ENCODE measurements at regions not wholly inside any gene's neighbourhood (a gene's known extent, or its start where the extent isn't known, plus 50 kb on each side); places are given as distances from the start of the nearest gene placed in this dataset.

DNA sequence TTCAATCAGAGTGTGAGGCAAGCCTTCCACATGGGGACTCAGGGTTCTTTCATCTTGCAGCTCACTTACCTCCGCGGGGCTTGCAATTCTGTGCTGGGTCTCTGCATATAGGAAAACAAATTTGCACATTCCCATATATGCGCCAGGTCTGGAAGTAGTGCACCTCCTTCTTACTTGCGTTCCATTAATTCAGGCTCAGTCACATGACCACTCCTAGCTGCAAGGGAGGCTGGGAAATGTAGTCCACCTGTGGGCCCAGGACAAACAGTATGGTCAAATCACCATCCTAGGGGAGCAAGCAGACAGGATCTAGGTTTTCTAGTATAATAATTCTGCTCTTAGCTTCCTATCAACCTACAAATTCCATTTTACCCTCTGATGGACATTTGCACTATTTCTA is 160.4 kb downstream of the AACS start:
- DNase-seq (ENCODE audit: low read depth): no peak

DNA sequence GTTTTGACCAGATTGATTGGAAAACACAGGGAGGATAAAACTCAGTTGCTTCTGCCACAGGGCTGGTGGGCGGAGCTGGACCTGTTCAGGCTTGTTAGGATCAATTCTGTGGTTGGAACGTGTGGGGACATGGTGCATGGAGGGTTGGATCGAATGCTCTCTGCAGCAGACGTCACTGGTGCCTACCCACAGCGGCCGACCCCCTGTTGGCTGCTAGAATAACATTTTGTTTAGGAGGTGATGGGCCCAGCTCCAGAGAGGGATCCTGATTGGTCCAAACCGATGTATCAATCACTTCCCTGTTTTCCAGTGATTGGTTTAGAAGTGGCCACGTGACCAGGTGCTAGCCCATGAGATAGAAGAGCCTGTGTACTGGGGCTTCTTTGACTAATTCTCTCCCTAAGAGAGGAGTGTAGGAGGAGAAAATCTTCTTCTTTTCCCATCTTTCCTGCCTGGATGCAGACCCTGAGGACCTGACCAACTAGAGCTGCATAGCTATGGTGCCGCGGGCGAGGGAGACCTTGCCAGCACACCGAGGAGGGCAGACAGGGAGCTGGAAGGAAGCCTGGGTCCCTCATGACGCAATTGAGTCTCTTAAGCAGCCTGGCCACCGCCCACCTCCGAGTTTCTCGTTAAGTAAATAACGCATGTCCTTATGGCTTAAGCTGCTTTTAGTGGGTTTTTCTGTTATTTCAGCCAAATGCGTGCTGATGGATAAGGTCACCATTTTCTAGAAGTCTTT is 163.5 kb downstream of the AACS start:
- no peak for DNase-seq (ENCODE audit: low read depth)

DNA sequence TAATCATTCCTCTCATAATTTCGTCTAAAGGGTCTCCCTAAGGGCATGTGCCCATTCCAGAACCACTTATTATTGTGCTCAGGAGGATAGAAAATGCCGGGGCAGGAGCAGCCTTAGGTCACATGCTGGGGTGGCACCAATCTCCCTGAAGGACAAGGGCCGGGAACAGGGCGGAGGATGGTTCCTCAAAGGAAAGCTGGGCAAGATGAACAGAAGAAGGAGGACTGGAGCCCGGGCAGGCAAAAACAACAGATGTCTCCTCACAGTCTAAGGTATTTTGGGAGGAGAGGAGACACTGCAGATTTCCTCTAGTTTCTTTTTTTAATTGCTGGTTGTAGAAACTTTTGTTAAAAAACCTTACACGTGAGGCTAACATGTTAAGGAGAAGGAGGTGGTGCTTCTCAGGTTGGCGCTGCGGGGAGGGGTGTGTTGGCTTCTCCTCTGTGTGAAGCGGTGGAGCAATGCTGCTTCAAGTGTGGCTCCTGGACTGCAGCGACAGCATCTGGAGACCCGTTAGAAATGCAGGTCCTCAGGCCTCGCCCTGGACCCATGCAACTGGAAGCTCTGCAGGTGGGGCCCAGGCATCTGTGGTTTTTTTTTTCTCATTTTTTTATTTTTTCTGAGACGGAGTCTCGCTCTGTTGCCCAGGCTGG is 164.8 kb downstream of the AACS start:
- DNase-seq (ENCODE audit: low read depth): no peak

DNA sequence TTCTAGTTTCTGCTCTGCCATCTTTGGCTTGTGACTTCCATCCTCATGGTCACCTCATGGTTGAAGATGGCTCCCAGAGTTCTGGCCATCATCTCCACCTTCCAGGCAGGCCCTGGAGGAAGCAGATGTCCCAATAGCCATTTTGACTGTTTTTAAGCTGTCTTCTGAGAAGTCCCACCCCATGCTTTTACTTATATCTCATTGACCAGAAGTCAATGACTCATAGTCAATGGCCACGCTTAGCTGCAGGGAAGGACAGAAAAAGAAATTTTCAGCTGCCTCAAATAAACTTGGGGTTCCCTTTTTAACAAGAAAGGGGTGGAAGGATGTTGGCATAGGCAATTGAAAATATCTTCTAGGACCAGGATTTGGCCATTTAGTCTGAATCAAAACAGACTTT is 168.1 kb downstream of the AACS start:
- no peak for DNase-seq (ENCODE audit: low read depth)

DNA sequence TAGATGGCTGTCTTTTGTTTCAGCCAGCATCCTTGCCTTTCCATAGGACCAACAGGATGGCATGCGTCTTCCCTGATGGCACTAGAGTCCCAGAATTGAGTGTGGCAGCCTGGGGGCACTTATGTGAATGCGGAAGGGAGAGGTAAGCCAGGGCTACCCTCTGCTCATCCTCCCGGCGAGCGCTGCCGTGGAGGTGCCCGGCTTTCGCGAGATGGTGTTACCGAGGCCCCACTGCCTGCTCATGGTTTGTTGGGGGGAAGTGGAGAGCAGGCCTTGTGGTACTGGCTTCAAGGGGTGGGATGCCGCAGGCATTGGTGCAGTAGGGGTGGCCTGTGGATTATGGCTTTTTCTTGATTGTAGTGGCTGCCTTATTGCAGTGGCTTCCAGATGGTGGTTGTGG is 174.3 kb downstream of the AACS start:
- no peak for DNase-seq (ENCODE audit: low read depth)

DNA sequence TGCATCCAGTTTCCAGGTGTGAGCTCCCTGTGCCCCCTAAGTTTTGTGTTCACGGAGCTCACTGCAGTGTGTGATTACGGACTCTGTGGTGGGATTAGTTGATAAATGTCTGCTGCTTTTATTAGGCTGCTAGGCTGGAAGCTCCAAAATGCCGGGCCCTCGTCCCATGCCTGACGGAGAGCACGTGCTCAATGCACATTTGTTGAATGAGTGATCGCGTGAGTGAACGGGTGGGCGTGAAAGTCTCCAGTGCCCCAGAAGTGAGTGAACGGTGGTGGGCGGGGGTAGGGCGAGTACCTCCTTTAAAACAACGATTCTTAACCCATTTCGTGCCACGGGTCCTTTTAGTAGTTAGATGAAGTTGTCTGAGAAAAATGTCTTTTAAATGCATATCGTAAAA is 175.5 kb downstream of the AACS start:
- DNase-seq (ENCODE audit: low read depth): no peak

DNA sequence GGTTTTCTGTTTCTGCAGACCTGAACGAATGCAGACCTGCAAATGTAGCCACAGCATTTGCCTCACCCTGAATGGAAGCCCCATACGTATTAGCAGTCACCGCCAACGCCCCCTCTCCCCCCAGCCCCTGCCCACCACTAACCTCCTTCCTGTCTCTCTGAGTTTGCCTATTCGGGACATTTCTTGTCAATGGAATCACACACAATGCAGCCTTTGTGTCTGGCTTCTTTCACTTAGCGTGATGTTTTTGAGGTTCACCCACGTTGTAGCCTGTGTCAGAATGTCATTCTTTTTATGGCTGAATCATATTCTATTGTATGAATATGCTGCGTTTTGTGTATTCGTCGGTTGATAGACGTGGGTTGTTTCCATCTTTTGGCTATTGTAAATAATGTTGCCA is 178.6 kb downstream of the AACS start:
- no peak for DNase-seq (ENCODE audit: low read depth)

DNA sequence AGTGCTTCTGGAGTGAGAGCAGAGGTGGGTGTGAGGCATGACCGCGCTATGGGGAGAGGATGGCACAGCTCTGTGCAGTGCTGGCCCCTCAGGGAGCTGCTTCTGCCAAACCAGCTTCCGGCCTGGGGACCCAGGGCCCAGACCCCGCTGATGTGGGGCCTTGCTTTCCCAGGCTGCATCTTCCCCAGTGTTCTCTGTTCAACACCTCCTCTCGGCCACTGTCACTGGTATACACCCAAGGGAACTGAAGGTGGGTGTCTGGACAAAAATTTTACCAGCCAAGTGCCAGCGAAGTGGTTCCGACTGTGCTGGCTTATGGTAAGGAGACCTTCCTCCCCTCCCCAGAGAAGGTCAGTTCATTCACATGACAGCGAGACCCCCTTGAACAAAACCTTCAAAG is 179.1 kb downstream of the AACS start:
- DNase-seq (ENCODE audit: low read depth): no peak

DNA sequence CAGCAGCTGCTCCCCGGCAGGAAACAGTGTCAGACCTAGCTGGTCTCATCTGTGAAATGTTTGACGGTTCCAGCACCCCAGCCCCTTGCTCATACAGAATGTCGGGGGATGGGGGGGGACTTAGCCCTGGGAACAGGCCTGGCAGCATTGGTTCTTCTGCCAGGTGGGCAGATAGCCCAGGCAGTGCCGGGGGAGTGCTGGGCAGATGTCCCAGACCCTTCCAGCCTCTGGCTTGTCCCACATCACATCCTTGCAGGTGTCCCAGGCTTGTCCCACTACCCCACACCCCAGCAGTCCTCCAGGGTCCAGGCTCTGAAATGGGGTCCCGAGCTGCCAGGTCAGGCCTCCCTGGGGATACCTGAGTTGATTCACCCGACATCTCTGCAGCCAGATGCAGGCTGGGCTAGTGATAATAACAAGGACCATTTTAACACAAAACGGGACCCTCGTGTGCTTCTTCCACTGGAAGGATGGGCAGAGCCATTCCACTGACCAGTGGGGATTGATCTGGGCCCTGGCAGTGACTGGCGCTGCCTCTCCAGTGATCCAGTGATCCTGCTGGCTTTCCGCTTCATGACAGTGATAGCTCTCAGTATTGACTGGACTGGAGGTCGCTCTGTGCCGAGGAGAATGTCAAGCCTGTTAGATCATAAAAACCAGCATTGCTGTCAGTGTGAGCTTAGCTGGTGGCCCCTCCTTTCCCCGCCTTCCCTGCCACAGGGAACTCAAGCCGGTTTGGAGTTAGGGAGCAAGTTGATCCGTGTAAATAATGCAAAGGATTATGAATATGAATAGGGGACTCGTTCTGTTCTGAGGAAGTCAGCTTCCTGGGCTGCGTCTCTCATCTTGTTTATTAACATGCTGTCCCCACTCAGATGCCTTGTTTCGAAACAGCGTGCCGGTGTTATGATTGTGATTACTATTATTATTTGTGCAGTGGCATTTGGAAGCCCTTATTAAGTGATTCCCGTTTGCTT is 180.6 kb downstream of the AACS start:
- no peak for DNase-seq (ENCODE audit: low read depth)

DNA sequence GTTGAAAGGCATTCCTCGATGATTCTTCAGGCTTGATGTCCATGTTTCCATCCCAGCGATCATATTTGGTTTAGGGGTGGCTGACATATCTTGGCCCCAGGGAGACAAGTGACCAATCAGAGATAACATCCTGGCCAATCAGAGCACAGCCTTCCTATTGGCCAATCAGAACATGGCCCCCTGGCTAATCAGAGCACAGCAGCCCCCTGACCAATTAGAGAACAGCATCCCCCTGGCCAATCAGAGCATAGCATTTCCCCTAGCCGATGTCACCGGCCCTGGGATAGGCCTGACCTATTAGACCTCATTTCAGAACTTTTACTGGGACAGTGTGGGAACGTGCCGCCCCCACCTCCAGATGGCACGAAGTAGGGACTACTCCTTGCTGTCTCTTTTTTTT is 182.2 kb downstream of the AACS start:
- DNase-seq (ENCODE audit: low read depth): no peak

DNA sequence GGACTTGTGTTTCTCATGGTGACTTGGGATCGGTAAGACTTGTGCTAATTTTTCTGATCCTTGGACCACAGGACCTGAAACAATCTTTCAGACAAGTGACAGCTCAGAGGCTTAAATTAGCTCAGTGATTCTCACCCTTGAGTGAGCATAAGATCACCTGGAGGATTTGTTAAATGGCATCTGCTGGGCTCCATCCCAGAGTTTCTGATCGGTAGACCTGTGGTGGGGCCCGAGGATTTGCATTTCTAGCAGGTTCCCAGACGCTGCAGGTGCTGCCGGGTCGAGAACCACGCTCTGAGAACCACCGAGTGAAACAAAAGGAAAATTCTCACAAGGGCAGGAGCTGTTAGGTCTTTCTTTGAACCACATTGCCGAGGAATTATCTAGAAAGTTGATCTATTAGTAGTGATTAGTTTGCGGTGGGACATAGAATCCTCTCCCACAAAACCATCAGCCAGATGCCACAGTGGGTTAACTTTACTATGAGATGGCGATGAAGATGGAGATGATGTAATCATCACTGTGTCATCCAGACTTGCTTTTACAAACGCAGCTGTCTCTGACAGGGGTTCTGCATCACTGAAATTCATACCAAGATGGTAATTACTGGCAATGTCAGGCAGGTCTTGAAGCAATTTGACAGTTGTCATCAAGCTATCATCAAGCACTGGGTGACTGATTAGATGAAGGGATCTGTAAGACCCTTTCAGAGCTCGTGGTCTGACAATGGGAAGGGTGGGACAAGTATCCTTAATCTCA is 184.0 kb downstream of the AACS start:
- DNase-seq (ENCODE audit: low read depth): no peak

DNA sequence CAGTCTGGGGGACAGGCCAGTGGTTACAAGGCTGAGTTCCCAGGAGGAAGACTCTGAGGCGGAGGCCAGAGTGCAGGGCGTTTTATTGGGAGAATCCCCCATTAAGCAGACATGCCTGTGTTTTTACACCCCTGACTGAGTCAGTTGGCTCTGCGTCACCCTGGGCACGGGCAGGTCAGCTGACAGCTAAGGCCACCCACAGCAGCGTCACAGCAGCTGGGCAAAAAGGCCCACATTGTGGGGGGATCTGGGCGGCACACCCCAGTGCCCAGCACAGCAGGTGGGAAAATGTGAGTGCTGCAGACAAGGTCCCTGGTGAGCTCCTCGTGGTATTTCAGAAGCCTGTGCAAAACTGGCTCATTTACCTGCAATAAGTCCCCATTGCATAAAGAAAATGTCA is 184.7 kb downstream of the AACS start:
- DNase-seq (ENCODE audit: low read depth): no peak

DNA sequence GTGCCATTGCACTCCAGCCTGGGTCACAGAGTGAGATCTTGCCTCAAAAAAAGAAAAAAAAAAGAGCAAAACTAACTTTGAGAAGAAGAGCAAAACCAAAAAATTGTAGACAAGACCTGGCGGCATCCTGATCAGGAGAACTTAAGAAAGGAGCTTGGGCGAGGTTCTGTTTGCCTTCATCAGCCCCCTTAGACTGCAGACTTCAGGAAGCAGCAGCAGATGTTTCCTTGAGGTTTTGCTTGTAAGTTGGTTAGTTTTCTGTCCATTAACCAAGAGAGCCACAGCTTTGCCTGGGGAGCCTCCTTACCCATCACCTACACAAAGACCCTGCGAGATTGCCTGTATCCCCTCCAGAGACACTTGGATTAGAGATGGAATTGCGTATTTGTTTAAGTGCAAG is 189.0 kb downstream of the AACS start:
- DNase-seq (ENCODE audit: low read depth): no peak

DNA sequence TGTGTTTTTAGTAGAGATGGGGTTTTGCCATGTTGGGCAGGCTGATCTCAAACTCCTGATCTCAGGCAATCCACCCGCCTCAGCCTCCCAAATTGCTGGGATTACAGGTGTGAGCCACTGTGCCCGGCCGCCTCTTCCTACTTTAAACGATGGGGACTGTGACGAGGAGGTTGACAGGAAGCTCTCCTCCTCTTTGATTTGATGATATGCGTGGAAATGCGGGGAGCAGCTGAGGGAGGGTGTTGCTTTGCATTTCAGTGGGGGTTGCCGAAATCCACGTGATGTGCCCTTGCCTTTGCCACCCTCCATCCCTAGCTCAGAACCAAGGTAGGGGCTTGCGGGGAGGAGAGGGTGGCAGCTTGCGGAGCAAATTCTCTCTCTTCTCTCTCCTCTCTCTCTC is 189.6 kb downstream of the AACS start:
- no peak for DNase-seq (ENCODE audit: low read depth)

DNA sequence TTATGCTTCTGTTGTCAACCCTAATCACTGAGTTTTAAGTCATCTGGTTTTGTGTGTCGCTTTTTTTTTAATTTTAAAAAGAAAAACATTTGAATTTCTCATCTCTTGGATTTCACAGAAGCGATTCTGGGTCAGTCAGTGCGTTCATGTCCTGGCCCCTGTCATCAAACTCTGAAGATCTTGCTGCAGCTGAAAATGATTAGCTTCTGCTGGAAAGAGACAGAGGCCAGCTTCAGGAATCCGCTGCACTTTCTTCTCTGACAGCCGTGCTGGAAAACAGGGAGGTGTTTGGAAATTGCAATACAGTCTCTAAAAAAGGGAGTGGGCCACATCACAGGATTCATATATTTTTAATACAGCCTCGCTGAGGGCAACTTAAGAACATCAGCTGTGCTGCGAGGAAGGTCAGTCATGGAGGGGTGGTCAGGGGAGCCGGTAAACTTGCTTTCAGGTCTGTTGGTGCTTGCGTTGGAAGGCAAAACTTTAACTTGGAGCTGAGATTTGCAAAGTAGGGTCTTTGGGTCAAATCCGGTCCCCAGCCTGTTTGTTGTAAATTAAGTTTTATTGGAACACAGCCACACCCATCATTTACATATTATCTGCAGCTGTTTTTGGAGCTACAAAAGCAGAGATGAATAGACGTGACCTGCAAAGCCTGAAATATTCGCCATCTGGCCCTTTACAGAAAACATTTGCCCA is 190.8 kb downstream of the AACS start:
- no peak for DNase-seq (ENCODE audit: low read depth)

DNA sequence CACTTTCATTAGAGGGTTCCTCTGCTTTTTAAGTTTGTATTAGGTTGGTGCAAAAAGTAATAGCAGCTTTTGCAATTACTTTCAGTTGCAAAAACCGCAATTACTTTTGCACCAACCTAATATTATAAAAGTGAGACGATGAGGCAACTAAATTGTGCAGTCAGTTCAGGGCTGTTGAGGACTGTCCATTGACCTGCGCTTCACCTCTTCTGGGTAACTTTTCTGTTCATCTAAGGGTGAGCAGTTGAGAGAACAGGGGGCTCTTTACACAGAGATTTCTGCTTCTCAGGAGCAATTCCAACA is 191.3 kb downstream of the AACS start:
- DNase-seq (ENCODE audit: low read depth): no peak

DNA sequence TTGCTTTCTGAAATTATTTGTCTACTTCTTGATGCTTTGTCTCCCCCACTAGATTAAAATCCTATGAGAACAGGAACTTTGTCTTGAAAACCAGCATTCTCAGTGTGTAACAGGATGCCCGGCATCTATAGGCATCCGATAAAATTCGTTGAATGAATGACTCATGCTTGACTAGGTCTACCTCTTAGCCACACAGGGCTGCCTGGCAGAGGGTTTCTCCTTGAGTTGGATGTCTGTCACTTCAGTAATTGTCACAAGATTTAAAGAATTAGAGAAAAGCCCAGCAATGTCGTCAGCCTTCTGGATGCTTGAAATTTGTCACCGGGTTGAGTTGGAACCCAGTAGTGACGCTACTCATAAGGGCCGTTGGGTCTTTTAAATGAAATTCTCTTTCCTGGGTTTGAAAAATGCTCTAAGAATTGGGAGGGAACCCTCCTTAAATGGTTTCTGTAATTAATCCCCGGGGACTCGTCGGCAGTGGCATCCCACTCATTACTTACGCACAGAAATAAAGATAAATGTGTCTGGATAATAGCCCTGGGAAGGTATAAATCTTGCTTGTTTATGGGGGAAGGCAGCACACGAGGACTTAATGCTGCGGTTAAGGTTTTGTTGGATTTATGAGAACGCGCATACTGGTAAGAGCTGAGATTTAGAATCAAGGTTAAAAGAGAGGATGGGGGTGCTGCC is 194.1 kb downstream of the AACS start:
- no peak for DNase-seq (ENCODE audit: low read depth)

DNA sequence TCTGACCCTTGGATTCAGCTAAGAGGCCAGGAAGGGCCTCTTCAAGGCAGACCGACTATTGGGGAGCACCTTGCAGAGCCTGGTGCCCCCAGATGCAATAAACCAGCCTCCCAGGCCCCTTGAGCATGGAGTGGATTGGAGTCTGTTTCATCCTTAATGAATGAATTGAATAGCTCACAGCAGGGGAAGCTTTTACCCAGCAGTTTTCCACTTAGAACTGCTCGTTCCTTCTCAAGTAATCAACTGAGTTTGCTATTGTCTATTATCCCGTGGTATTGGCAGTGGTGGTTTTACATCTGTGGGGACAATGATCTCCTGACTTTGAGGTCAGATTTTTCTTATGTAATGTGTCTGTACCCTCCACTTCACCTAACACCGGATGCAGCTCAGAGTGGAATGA is 197.6 kb downstream of the AACS start:
- no peak for DNase-seq (ENCODE audit: low read depth)

DNA sequence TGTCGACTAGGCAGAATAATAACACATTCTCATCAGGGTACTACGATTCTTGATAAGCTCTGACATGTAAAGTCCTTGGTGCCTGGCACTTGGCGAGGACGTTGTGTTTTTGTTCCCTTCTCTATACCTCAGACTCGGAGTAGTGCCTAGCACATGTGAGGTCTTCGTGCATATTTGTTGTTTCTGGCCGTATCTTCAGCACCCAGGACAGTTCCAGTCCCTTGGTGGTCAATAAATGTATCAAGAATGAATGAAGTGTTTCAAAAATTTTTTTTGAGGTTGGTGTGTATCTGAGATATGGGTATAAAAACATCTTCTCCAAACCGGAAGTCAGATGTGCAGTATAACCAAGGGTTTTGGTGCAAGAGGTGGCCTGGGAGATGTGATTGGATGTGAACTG is 198.2 kb downstream of the AACS start:
- DNase-seq (ENCODE audit: low read depth): no peak

DNA sequence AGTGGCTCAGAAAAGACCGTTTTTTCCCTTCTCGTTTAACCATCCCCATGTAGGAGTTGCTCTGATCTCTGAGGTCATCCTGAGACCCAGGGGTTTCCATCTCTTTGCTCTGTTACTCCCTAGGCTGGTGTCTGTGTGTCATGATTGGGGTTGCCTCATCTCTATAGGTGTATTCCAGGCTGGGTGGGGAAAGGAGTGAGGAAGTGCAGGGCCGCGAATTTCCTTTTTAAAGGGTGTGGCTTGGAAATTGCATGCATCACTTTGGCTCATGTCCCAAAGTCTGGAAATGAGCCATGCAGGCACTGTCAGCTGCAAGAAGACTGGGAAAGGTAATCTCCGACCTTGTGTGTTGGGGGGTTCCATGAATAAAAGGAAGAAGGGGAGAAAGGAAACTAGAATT is 201.9 kb downstream of the AACS start:
- no peak for DNase-seq (ENCODE audit: low read depth)

DNA sequence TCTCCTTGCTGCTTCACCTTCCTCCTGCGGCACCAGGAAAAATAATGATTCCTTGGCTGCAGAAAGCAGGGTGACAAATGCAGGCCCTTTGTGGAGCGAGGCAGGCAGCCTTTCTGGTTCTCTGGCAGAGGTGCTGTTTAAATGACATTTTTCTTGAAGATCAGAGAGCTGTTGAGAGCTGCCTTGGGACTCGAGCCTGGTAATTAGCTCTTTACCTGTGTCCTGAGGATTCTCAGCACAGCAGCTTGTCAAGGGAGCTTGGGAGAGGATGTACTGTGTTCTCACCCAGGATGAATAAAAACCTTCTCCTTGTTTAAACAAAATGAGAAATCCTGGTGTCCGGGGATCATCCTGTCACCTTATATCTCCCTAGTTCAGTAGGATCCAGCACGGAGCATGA is 204.0 kb downstream of the AACS start:
- no peak for DNase-seq (ENCODE audit: low read depth)
